Stimulated activated CD4-positive, alpha-beta T cell treated with anti-CD3 and anti-CD28 coated beads, Interleukin-1b, Interleukin-23, amount 100 ng/mL, for 24 hours (primary cell): ENCODE measurements at regions not wholly inside any gene's neighbourhood (a gene's known extent, or its start where the extent isn't known, plus 50 kb on each side); places are given as distances from the start of the nearest gene placed in this dataset.
"Not testable (repeated sequence)": the region's sequence is repeated elsewhere in the genome, so short reads cannot be mapped to it uniquely, and the experiment has no call there.

ENCODE experiments used
- DNase-seq, 4 experiments: peaks; one replicate each; pipeline ENCODE4 v3.0.0-alpha.2; 2020; ENCODE audit warnings: low read depth in 4 of 4, low spot score in 1 of 4

DNA sequence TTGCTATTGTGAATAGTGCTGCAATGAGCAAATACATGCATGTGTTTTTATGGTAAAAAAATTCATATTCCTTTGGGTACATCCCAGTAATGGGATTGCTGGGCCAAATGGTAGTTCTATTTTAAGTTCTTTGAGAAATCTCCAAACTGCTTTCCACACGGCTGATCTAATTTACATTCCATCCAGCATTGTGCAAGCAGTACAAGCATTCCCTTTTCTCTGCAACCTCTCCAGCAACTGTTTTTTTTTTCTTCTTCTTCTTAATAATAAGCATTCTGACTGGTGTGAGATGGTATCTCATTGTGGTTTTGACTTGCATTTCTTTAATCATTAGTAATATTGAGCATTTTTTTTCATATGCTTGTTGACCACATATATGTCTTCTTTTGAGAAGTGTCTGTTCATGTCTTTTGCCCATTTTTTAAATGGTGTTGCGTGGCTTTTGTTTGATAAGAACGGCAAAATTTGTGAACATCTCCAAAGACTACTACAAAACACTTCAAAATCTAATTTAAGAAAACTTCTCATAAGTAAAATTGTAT, 136.1 kb upstream of the MYO3A start:
- DNase-seq: no peak

- DNase-seq: no peak
Measured at GRCh38 chr10:25804505-25804904, 129.5 kb upstream of the MYO3A start.

- no peak for DNase-seq
Measured at GRCh38 chr10:25805986-25806385, 128.0 kb upstream of the MYO3A start.

- DNase-seq: no peak
Measured at GRCh38 chr10:25808372-25808771, 125.7 kb upstream of the MYO3A start.

- no peak for DNase-seq
Measured at GRCh38 chr10:25811052-25811685, 122.9 kb upstream of the MYO3A start.

- DNase-seq: no peak
Measured at GRCh38 chr10:25813511-25813910, 120.5 kb upstream of the MYO3A start.

- no peak for DNase-seq
Measured at GRCh38 chr10:25815236-25815635, 118.8 kb upstream of the MYO3A start.

GRCh38 chr10:25815999-25816768, 117.8 kb upstream of the MYO3A start:
- DNase-seq: no peak

GRCh38 chr10:25817200-25817599, 116.8 kb upstream of the MYO3A start:
- no peak for DNase-seq

DNA sequence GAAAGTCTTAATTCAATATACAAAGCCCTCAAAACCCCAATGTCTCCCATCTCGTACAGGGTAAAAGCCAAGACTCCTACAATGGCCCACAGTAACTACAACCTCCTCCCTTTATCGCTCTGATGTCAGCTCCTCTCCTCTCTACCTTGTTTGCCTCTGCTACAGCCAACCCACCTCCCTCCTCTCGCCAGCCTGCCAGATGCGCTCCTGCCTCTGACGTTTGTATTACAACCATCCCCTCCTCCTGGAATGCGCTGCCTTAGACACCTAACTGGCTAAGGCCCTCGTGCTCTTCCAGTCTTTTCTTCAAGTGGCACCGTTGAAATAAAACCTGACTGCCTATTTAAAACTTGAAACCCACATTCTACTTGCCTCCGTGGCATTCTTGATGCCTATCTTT, 115.3 kb upstream of the MYO3A start:
- DNase-seq: no peak

- no peak for DNase-seq
Measured at GRCh38 chr10:25820472-25820871, 113.6 kb upstream of the MYO3A start.

- DNase-seq: no peak
Measured at GRCh38 chr10:25820874-25821273, 113.2 kb upstream of the MYO3A start.

- DNase-seq: no peak
Measured at GRCh38 chr10:25824050-25824449, 110.0 kb upstream of the MYO3A start.

GRCh38 chr10:25828475-25828874, 105.6 kb upstream of the MYO3A start:
- DNase-seq: no peak

- DNase-seq: no peak
Measured at GRCh38 chr10:25831080-25831479, 102.9 kb upstream of the MYO3A start.

DNA sequence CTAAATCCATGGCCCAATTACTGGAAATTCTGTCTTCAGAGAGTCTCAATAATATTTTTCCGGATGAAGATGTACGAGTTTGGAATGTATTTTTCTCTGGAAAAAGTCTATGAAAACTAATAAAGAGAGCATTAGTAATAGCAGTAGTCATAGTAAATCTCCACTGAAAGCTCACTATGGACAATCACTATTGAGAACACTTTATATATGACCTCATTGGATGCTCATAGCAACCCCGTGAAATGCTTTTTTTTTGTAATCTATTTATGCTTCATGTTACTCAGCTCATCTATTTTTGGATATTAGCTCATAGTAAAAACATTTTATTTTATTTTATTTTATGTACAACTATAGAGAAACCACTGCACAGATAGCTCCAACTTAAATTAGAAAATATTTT, 94.3 kb upstream of the MYO3A start:
- DNase-seq: no peak

DNA sequence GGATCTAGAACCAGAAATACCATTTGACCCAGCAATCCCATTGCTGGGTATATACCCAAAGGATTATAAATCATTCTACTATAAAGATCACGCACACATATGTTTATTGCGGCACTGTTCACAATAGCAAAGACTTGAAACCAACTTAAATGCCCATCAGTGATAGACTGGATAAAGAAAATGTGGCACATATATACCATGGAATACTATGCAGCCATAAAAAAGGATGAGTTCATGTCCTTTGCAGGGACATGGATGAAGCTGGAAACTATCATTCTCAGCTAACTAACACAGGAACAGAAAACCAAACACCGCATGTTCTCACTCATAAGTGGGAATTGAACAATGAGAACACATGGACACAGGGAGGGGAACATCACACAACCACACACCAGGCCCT, 93.2 kb upstream of the MYO3A start:
- not testable (repeated sequence) for DNase-seq

- no peak for DNase-seq
Measured at GRCh38 chr10:25842146-25842545, 91.9 kb upstream of the MYO3A start.

- DNase-seq: no peak
Measured at GRCh38 chr10:25843551-25844170, 90.4 kb upstream of the MYO3A start.

- not testable (repeated sequence) for DNase-seq
Measured at GRCh38 chr10:25844716-25845115, 89.3 kb upstream of the MYO3A start.

DNA sequence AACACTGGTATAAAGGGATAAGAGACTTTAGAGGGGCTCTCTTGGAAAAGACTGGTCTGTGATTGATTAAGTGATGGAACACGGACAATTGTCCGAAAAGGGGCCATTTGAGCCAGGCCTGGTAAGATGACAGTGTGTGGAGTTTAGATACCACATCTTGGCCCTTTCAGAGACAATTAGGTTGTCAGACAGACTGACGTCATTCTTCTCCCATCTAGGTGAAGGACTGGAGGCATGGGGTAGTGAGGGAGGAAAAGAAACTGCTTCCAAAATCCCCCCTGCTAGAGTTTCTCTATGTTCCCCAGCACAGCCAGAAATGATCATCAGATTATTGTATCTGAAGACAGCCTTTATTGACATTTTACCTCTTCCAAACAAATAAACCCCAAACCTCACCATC, 84.8 kb upstream of the MYO3A start:
- no peak for DNase-seq

GRCh38 chr10:25849988-25850387, 84.0 kb upstream of the MYO3A start:
- DNase-seq: no peak
